Tibial nerve (tissue), 3 donors: ENCODE measurements at regions not wholly inside any gene's neighbourhood (a gene's known extent, or its start where the extent isn't known, plus 50 kb on each side); places are given as distances from the start of the nearest gene placed in this dataset.

Experiments
- POLR2A ChIP-seq, 2 donors: fragments of 450-650 bp; IDR thresholded peaks; one replicate each; pipeline ENCODE4 v1.6.1; 2017; ENCODE audit warnings: antibody characterized with exemption in 2 of 2, mild to moderate bottlenecking in 2 of 2, moderate library complexity in 2 of 2
- TF ChIP-seq, protein P1 (sequence below), 5 experiments: fragments of 200-600 bp in 3 of 5; fragments of 450-650 bp in 2 of 5; sonication (generic) in 3 of 5; IDR thresholded peaks; one replicate each; pipeline ENCODE4 v1.5.1; 2016 to 2019; ENCODE audit warnings: antibody characterized with exemption in 5 of 5, mild to moderate bottlenecking in 3 of 5, moderate library complexity in 2 of 5

DNA sequence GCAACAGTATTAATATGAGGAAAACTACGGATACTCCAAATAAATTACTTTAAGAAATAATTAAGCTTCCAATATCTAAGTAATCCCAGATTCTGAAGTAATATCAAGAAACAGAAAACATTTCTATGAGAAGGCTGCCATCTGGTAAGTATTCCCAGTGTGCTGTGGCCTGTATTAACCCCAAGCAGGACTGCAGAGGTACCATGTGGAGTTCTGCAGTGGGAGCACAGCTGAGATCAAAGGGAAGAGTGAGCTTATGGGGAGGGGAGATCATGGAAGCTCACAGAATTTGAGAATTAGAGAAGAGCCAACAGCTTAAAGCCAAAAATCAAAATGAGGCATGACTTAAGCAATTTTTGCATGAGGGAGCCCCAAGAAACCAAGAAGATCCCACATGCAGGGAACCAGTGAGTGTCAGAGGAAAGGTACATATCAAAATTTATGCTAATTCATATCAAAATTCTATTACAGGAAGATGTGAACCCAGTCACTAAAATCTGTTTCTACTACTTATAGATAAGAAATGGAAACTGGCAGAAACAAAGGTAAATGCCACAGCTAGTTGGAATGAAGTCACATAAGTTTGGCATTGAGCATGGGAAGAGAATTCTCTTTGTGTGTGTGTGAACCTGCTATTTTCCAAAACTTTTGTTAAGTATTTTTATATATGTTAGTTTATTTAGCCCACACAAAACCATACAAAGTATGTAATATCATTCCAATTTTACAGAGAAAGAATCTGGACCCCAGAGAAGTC, 62.6 kb upstream of the KITLG start:
- TF ChIP-seq, protein P1, sequence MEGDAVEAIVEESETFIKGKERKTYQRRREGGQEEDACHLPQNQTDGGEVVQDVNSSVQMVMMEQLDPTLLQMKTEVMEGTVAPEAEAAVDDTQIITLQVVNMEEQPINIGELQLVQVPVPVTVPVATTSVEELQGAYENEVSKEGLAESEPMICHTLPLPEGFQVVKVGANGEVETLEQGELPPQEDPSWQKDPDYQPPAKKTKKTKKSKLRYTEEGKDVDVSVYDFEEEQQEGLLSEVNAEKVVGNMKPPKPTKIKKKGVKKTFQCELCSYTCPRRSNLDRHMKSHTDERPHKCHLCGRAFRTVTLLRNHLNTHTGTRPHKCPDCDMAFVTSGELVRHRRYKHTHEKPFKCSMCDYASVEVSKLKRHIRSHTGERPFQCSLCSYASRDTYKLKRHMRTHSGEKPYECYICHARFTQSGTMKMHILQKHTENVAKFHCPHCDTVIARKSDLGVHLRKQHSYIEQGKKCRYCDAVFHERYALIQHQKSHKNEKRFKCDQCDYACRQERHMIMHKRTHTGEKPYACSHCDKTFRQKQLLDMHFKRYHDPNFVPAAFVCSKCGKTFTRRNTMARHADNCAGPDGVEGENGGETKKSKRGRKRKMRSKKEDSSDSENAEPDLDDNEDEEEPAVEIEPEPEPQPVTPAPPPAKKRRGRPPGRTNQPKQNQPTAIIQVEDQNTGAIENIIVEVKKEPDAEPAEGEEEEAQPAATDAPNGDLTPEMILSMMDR (IDR thresholded peaks at IDR 0.05), result no peak
- no peak for TF ChIP-seq POLR2A (IDR thresholded peaks at IDR 0.05)
